ENCODE measurements at regions not wholly inside any gene's neighbourhood (a gene's known extent, or its start where the extent isn't known, plus 50 kb on each side); places are given as distances from the start of the nearest gene placed in this dataset.

GRCh38 chr3:165895919-165896318, 58.7 kb upstream of the BCHE start:
- TF ChIP-seq MXI1 (IDR thresholded peaks at IDR 0.05; ENCODE audit: borderline replicate concordance, low read depth, low read length): no peak
- TF ChIP-seq CTCF (conservative IDR thresholded peaks at IDR 0.05; ENCODE audit: low read depth, low read length): no peak
- TF ChIP-seq CEBPB (IDR thresholded peaks at IDR 0.05; ENCODE audit: low read depth, low read length): no peak
- TF ChIP-seq MAZ (IDR thresholded peaks at IDR 0.05; ENCODE audit: borderline replicate concordance, low read depth, low read length): no peak
- no peak for TF ChIP-seq ELK1 (IDR thresholded peaks at IDR 0.05; ENCODE audit: borderline replicate concordance, low read depth, low read length)
- TF ChIP-seq SMC3 (IDR thresholded peaks at IDR 0.05; ENCODE audit: low read depth, low read length): no peak
- no peak for TF ChIP-seq RFX5 (IDR thresholded peaks at IDR 0.05; ENCODE audit: low read depth, low read length)
- no peak for TF ChIP-seq RCOR1 (IDR thresholded peaks at IDR 0.05; ENCODE audit: insufficient replicate concordance, low read length)
- no peak for TF ChIP-seq USF2 (IDR thresholded peaks at IDR 0.05; ENCODE audit: low read depth, low read length)
- no peak for TF ChIP-seq CHD1 (IDR thresholded peaks at IDR 0.05; ENCODE audit: low read depth, low read length)
- TF ChIP-seq NFE2L2 (IDR thresholded peaks at IDR 0.05; ENCODE audit: low read depth, low read length): no peak
- no peak for TF ChIP-seq POLR2A (IDR thresholded peaks at IDR 0.05; ENCODE audit: low read depth, low read length)
- TF ChIP-seq MAFK (IDR thresholded peaks at IDR 0.05; ENCODE audit: low read depth, low read length): no peak
- TF ChIP-seq RAD21 (IDR thresholded peaks at IDR 0.05; ENCODE audit: low read length): no peak
- no peak for TF ChIP-seq FOS (IDR thresholded peaks at IDR 0.05; ENCODE audit: low read depth, low read length)
- no peak for TF ChIP-seq BHLHE40 (IDR thresholded peaks at IDR 0.05; ENCODE audit: low read depth, low read length)
- CTCF ChIA-PET: no interaction called here
- H2AK5ac ChIP-seq (ENCODE audit: low read depth, low read length): no peak overlapping the region

More at GRCh38 chr3:165895919-165896318, 58.7 kb upstream of the BCHE start:
- Histone ChIP-seq H3K9ac (ENCODE audit: low read depth, low read length) (no peak overlapping the region), H4K8ac (ENCODE audit: low read depth in 2 of 2, low read length in 2 of 2) (no peak overlapping the region), H3K36me3 (ENCODE audit: control insufficient read depth, insufficient read depth, low read length) (no peaks in the 10 kb centered on the region), H2AK9ac (replicated peaks; ENCODE audit: low read depth, low read length, poor library complexity) (no peak overlapping the region), H4K91ac (ENCODE audit: insufficient read depth, low read depth, low read length) (no peak overlapping the region), H2BK5ac (ENCODE audit: low read depth, low read length, poor library complexity, severe bottlenecking) (no peak overlapping the region), H3K4me1 (ENCODE audit: control insufficient read depth, insufficient read depth, low read length) (no peaks in the 10 kb centered on the region), H2AFZ (replicated peaks; ENCODE audit: low read length, poor library complexity) (no peak overlapping the region), H3K56ac (ENCODE audit: extremely low read depth, insufficient read depth, low read length) (no peak overlapping the region), H3K27me3 (ENCODE audit: control insufficient read depth, insufficient read depth, low read length) (no peaks in the 10 kb centered on the region), H2BK15ac (ENCODE audit: low read depth, low read length) (no peak overlapping the region), H4K20me1 (ENCODE audit: insufficient read depth, low read length) (no peaks in the 10 kb centered on the region), H3K14ac (replicated peaks; ENCODE audit: low read depth, low read length) (no peak overlapping the region), H3K4me2 (ENCODE audit: low read depth, low read length) (no peak overlapping the region), H4K5ac (ENCODE audit: low read depth, low read length) (no peak overlapping the region), H3K9me3 (ENCODE audit: control insufficient read depth, insufficient read depth, low read length) (peaks cover 5% of the 10 kb centered on the region), H3K9me1 (ENCODE audit: insufficient read depth, low read length) (no peaks in the 10 kb centered on the region), H3K79me1 (ENCODE audit: low read depth in 1 of 2, low read length in 2 of 2) (no peaks in the 10 kb centered on the region), H3K18ac (ENCODE audit: low read depth, low read length) (no peak overlapping the region), H2BK120ac (ENCODE audit: low read depth, low read length) (no peak overlapping the region), H2BK20ac (ENCODE audit: low read depth, low read length) (no peak overlapping the region), H3K4ac (ENCODE audit: low read depth, low read length) (no peak overlapping the region), H3K23ac (ENCODE audit: low read depth, low read length) (no peak overlapping the region), H3K27ac (ENCODE audit: insufficient read depth, low read length) (no peak overlapping the region), H3K4me3 (ENCODE audit: insufficient read depth, low read depth, low read length) (no peak overlapping the region)
- ATAC-seq (ENCODE audit: low read depth) (no peak), DNase-seq (no peak)
- dilution Hi-C loops (cut with HindIII; ENCODE audit: low sequenced_read_pairs, unreplicated experiment) (no loop called here), in situ Hi-C loops (cut with MboI; ENCODE audit: low sequenced_read_pairs) (no loop called here), intact Hi-C loops (cut with micrococcal nuclease) (no loop called here)
- 10% methylated on average over 2 of the region's 5 CpGs; no CpG with 5 or more reads in 1 of the 2 experiments for WGBS, 2 experiments (ENCODE audit: extremely low coverage in 2 of 2, insufficient read length in 1 of 2)
- POLR2A ChIA-PET (ENCODE audit: unreplicated experiment): no interaction called here
- BruUV-seq (replicated peaks): no TSS peak

All from IMR-90 (cell line).